ENCODE measurements at regions not wholly inside any gene's neighbourhood (a gene's known extent, or its start where the extent isn't known, plus 50 kb on each side); places are given as distances from the start of the nearest gene placed in this dataset.

- TF ChIP-seq POLR2AphosphoS5 (IDR thresholded peaks at IDR 0.05; ENCODE audit: insufficient read depth, low read depth, low read length) (no peak), FOS (IDR thresholded peaks at IDR 0.05; ENCODE audit: borderline replicate concordance, insufficient read depth, low read length) (no peak), POLR2A (IDR thresholded peaks at IDR 0.05; ENCODE audit: low read depth, low read length) (no peak), CTCF (IDR thresholded peaks at IDR 0.05; ENCODE audit: extremely low read depth in 1 of 2, insufficient read depth in 1 of 2, low read depth in 1 of 2, low read length in 2 of 2) (no peak), EZH2 (IDR thresholded peaks at IDR 0.05; ENCODE audit: borderline replicate concordance, low read depth, low read length, severe bottlenecking) (no peak), MAX (IDR thresholded peaks at IDR 0.05; ENCODE audit: insufficient read depth, insufficient read length) (no peak)
Measured at GRCh38 chr3:23117856-23118255, 85.3 kb upstream of the UBE2E2 start.

All from endothelial cell of umbilical vein (primary cell).